IPS-20b (cell line): ENCODE measurements at regions not wholly inside any gene's neighbourhood (a gene's known extent, or its start where the extent isn't known, plus 50 kb on each side); places are given as distances from the start of the nearest gene placed in this dataset.

Experiments
- H3K27ac ChIP-seq: one replicate; pipeline ENCODE4 v1.5.1; 2013; ENCODE audit warnings: low read length
- H3K27me3 ChIP-seq: 2 replicates; pipeline ENCODE4 v1.6.1; 2013; ENCODE audit warnings: mild to moderate bottlenecking, low read length, inconsistent platforms; ENCODE audit not compliant: insufficient read depth
- H3K36me3 ChIP-seq: 2 replicates; pipeline ENCODE4 v1.6.1; 2013; ENCODE audit warnings: low read depth, mild to moderate bottlenecking, inconsistent platforms, low read length, moderate library complexity; ENCODE audit not compliant: insufficient read depth
- H3K4me1 ChIP-seq: 2 replicates; pipeline ENCODE4 v1.6.1; 2013; ENCODE audit warnings: mild to moderate bottlenecking, control low read depth, inconsistent platforms, low read length, moderate library complexity; ENCODE audit not compliant: insufficient read depth
- H3K4me3 ChIP-seq: 2 replicates; pipeline ENCODE4 v1.5.1; 2013; ENCODE audit warnings: mild to moderate bottlenecking, low read length, inconsistent platforms
- H3K9ac ChIP-seq: 2 replicates; pipeline ENCODE4 v1.6.1; 2013; ENCODE audit warnings: low read depth, mild to moderate bottlenecking, inconsistent platforms, low read length, moderate library complexity
- H3K9me3 ChIP-seq: 2 replicates; pipeline ENCODE4 v1.6.1; 2013; ENCODE audit warnings: mild to moderate bottlenecking, low read depth, low read length, inconsistent platforms; ENCODE audit not compliant: insufficient read depth

GRCh38 chr13:56352361-56352760 is 788.4 kb upstream of the PRR20A start:
- Histone ChIP-seq H3K27ac (no peak overlapping the region), H3K27me3 (no peaks in the 10 kb centered on the region), H3K9me3 (no peaks in the 10 kb centered on the region), H3K36me3 (no peaks in the 10 kb centered on the region), H3K4me1 (peaks cover 3% of the 10 kb centered on the region; the same call in 1 of the 2 replicates), H3K4me3 (no peak overlapping the region), H3K9ac (no peak overlapping the region)

GRCh38 chr13:56352901-56353300 is 787.8 kb upstream of the PRR20A start:
- H3K36me3 ChIP-seq, result no peaks in the 10 kb centered on the region

DNA sequence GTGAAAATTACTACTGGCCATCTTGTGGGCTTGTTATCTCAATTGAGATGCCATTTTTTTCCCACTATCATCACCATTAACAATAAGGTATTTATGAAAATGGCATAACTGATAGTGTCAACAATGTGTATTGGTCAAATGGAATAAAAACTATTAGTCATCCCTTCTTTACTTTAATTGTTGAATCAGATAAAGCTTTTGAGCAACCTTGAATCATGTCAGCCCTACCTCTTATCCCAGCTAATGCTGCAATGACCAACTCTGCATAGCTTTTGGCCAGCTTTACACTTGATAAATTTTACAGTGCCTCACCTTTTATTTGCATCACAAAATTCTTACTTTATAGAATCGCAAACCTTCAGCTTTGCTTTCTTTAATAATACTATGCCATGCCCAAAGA is 784.0 kb upstream of the PRR20A start:
- no peak overlapping the region for H3K9ac ChIP-seq
- H3K4me1 ChIP-seq, result no peaks in the 10 kb centered on the region
- no peak overlapping the region for H3K27ac ChIP-seq
- H3K27me3 ChIP-seq, result no peaks in the 10 kb centered on the region
- no peaks in the 10 kb centered on the region for H3K9me3 ChIP-seq
- H3K36me3 ChIP-seq, result no peaks in the 10 kb centered on the region
- no peak overlapping the region for H3K4me3 ChIP-seq

More at GRCh38 chr13:56352901-56353300, 787.8 kb upstream of the PRR20A start:
- no peak overlapping the region for H3K9ac ChIP-seq
- H3K27me3 ChIP-seq, result no peaks in the 10 kb centered on the region
- no peak overlapping the region for H3K4me3 ChIP-seq
- peaks cover 3% of the 10 kb centered on the region; the same call in 1 of the 2 replicates for H3K4me1 ChIP-seq
- no peak overlapping the region for H3K27ac ChIP-seq
- no peaks in the 10 kb centered on the region for H3K9me3 ChIP-seq

- H3K36me3 ChIP-seq, result no peaks in the 10 kb centered on the region
- H3K4me1 ChIP-seq, result no peaks in the 10 kb centered on the region
- H3K27ac ChIP-seq, result no peak overlapping the region
- no peak overlapping the region for H3K4me3 ChIP-seq
- H3K9ac ChIP-seq, result no peak overlapping the region
- H3K27me3 ChIP-seq, result no peaks in the 10 kb centered on the region
- no peaks in the 10 kb centered on the region for H3K9me3 ChIP-seq
Observed at GRCh38 chr13:56378566-56378965, 762.2 kb upstream of the PRR20A start.

- no peak overlapping the region for H3K4me3 ChIP-seq
- H3K9ac ChIP-seq, result no peak overlapping the region
- peaks cover 17% of the 10 kb centered on the region; the same call in 1 of the 2 replicates for H3K9me3 ChIP-seq
- peaks cover 17% of the 10 kb centered on the region; the same call in 1 of the 2 replicates for H3K4me1 ChIP-seq
- no peaks in the 10 kb centered on the region for H3K27me3 ChIP-seq
- H3K36me3 ChIP-seq, result no peaks in the 10 kb centered on the region
- H3K27ac ChIP-seq, result no peak overlapping the region
Observed at GRCh38 chr13:56393549-56393948, 747.2 kb upstream of the PRR20A start.

DNA sequence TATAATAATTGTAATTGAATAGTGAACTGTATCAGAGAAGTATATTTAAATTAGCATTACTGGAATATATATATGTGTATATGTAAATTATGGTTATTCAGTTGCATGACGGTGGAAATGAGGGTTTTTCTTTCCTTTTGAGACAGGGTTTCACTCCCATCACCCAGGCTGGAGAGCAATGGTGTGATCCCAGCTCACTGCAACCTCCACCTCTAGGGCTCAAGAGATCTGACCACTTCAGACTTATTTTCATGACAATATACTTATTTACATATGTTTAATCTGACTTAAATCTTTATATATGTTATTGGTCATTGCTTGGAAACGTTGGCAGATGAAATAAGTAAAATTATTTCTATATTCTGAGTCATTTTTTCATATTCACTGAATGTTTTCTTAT is 744.4 kb upstream of the PRR20A start:
- no peaks in the 10 kb centered on the region for H3K27me3 ChIP-seq
- H3K9me3 ChIP-seq, result 0 out of 2 replicates have a peak, but pooled peaks cover 7% of the 10 kb centered on the region
- no peak overlapping the region for H3K9ac ChIP-seq
- H3K27ac ChIP-seq, result no peak overlapping the region
- H3K4me3 ChIP-seq, result no peak overlapping the region
- no peaks in the 10 kb centered on the region for H3K36me3 ChIP-seq
- peaks cover 17% of the 10 kb centered on the region; the same call in 1 of the 2 replicates for H3K4me1 ChIP-seq

- Histone ChIP-seq H3K4me1 (peaks cover 5% of the 10 kb centered on the region; the same call in 1 of the 2 replicates), H3K9ac (no peak overlapping the region), H3K4me3 (no peak overlapping the region), H3K27ac (no peak overlapping the region), H3K27me3 (no peaks in the 10 kb centered on the region), H3K36me3 (no peaks in the 10 kb centered on the region), H3K9me3 (no peaks in the 10 kb centered on the region)
Observed at GRCh38 chr13:56400774-56401173, 739.9 kb upstream of the PRR20A start.

GRCh38 chr13:56412856-56413255 is 727.9 kb upstream of the PRR20A start:
- Histone ChIP-seq H3K4me1 (no peaks in the 10 kb centered on the region), H3K27ac (no peak overlapping the region), H3K9me3 (no peaks in the 10 kb centered on the region), H3K9ac (no peak overlapping the region), H3K4me3 (no peak overlapping the region), H3K36me3 (no peaks in the 10 kb centered on the region), H3K27me3 (no peaks in the 10 kb centered on the region)

DNA sequence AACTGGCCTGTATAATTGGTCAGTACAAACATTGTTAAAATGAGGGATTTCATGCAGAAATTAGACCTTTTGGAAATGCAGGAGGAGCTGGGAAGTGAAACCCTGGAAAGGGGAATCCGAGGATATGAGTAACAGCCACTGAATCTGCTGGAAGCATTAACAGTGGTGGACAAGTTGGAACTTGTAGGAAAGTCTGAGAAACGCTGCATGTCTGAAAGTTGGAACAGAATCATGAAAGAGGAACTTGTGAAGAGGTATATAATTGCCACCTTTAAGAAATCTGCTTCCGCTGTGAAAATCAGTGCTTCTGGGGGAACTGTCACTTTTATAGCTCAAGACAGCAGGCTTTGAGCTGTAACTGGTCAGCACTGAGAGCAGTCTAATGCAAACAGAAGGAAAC is 716.5 kb upstream of the PRR20A start:
- Histone ChIP-seq H3K4me1 (no peaks in the 10 kb centered on the region), H3K36me3 (no peaks in the 10 kb centered on the region), H3K27ac (no peak overlapping the region), H3K9me3 (no peaks in the 10 kb centered on the region), H3K4me3 (no peak overlapping the region), H3K27me3 (no peaks in the 10 kb centered on the region), H3K9ac (no peak overlapping the region)

- H3K9ac ChIP-seq, result no peak overlapping the region
- no peaks in the 10 kb centered on the region for H3K9me3 ChIP-seq
- H3K4me3 ChIP-seq, result no peak overlapping the region
- no peaks in the 10 kb centered on the region for H3K36me3 ChIP-seq
- H3K4me1 ChIP-seq, result no peaks in the 10 kb centered on the region
- no peak overlapping the region for H3K27ac ChIP-seq
- H3K27me3 ChIP-seq, result no peaks in the 10 kb centered on the region
Observed at GRCh38 chr13:56457535-56458190, 683.1 kb upstream of the PRR20A start.

GRCh38 chr13:56459286-56459685 is 681.4 kb upstream of the PRR20A start:
- Histone ChIP-seq H3K4me1 (no peaks in the 10 kb centered on the region), H3K27ac (no peak overlapping the region), H3K36me3 (no peaks in the 10 kb centered on the region), H3K4me3 (no peak overlapping the region), H3K9me3 (no peaks in the 10 kb centered on the region), H3K27me3 (no peaks in the 10 kb centered on the region), H3K9ac (no peak overlapping the region)

DNA sequence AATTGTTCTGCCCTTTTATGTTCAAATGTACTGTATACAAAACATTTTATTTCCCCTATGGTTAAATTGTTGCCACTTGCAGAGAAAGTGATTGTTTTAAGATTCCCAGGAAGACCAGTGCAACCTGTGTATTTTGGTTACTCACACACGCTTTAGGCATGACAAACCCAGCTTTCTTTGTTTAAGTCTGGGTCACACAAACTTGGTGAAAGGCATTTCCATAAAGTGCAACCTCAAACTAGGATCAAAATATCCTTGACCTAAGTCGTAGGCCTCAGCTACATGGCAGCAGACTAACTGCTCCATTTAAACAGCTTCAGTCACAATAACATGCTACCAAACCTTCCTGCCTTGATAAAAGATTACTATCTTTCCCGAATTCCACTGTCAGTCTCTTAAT is 639.0 kb upstream of the PRR20A start:
- no peak overlapping the region for H3K9ac ChIP-seq

More for the DNA sequence above, 639.0 kb upstream of the PRR20A start:
- Histone ChIP-seq H3K4me1 (no peaks in the 10 kb centered on the region), H3K27me3 (no peaks in the 10 kb centered on the region), H3K4me3 (no peak overlapping the region), H3K9me3 (no peaks in the 10 kb centered on the region), H3K27ac (no peak overlapping the region), H3K36me3 (no peaks in the 10 kb centered on the region)
